B cell (primary cell): ENCODE measurements at regions not wholly inside any gene's neighbourhood (a gene's known extent, or its start where the extent isn't known, plus 50 kb on each side); places are given as distances from the start of the nearest gene placed in this dataset.

ENCODE experiments used
- ATAC-seq: fragments of 200-7000 bp; cut with Tn5 transposase; one replicate; pipeline ENCODE4 v1.10.0; 2021; ENCODE audit warnings: low read depth, mild to moderate bottlenecking, moderate number of reproducible peaks, moderate library complexity
- CTCF ChIA-PET: fragments of 350-600 bp; sonication (Branson Sonifier 250); formaldehyde crosslinking; loops from one replicate; lab custom pipeline; 2021; ENCODE audit warnings: antibody characterized with exemption, inconsistent platforms; lab: Charles Lee
- POLR2A ChIA-PET: fragments of 350-600 bp; sonication (Branson Sonifier 250); formaldehyde crosslinking; loops from one replicate; lab custom pipeline; 2021; ENCODE audit warnings: antibody characterized with exemption; lab: Charles Lee
- DNase-seq: peaks from one replicate; pipeline ENCODE4 v3.0.0; 2013
- H2AFZ ChIP-seq: 2 replicates; pipeline ENCODE4 v1.6.1; 2012; ENCODE audit warnings: mild to moderate bottlenecking, low read depth, low read length; ENCODE audit not compliant: insufficient read depth, poor library complexity, severe bottlenecking
- H3K27ac ChIP-seq, 2 donors: 1 replicate in 1 of 2; 2 replicates in 1 of 2; pipeline ENCODE4 v1.5.1; 2012 to 2013; ENCODE audit warnings: low read length in 2 of 2, mild to moderate bottlenecking in 2 of 2, moderate library complexity in 1 of 2
- H3K27me3 ChIP-seq, 4 experiments: fragments of 200-600 bp in 1 of 4; sonication (generic) in 1 of 4; replicated peaks in 1 of 4; 1 replicate in 2 of 4; 2 replicates in 2 of 4; pipeline versions ENCODE4 v1.6.1 to v1.7.0; 2013 to 2016; ENCODE audit warnings: low read length in 3 of 4, mild to moderate bottlenecking in 2 of 4, mixed read lengths in 1 of 4, moderate library complexity in 1 of 4; ENCODE audit not compliant: insufficient read depth in 4 of 4, control insufficient read depth in 3 of 4; ENCODE audit errors: control extremely low read depth in 1 of 4
- H3K36me3 ChIP-seq, 2 experiments: replicated peaks in 1 of 2; 1 replicate in 1 of 2; 2 replicates in 1 of 2; pipeline versions ENCODE4 v1.6.1 to v1.7.1; 2013; ENCODE audit warnings: low read length in 1 of 2; ENCODE audit not compliant: insufficient read depth in 2 of 2, control insufficient read depth in 1 of 2; ENCODE audit errors: control extremely low read depth in 1 of 2, extremely low read depth in 1 of 2
- H3K4me1 ChIP-seq, 2 donors: fragments of 200-600 bp in 1 of 2; sonication (generic) in 1 of 2; 1 replicate in 1 of 2; 2 replicates in 1 of 2; pipeline versions ENCODE4 v1.5.1 to v1.6.1; 2013 to 2017; ENCODE audit warnings: low read length in 2 of 2; ENCODE audit not compliant: control insufficient read depth in 2 of 2, insufficient read depth in 2 of 2
- H3K4me2 ChIP-seq: replicated peaks from 2 replicates; pipeline ENCODE3; 2012; ENCODE audit warnings: mild to moderate bottlenecking, low read depth, low read length; ENCODE audit not compliant: poor library complexity, severe bottlenecking
- H3K4me3 ChIP-seq, 5 experiments: fragments of 200-600 bp in 1 of 5; sonication (generic) in 1 of 5; 1 replicate in 3 of 5; 2 replicates in 2 of 5; pipeline versions ENCODE4 v1.5.1 to v1.7.0; 2011 to 2016; ENCODE audit warnings: low read length in 4 of 5, mild to moderate bottlenecking in 4 of 5, low read depth in 2 of 5, control low read depth in 1 of 5, moderate library complexity in 1 of 5; ENCODE audit not compliant: insufficient read depth in 1 of 5; ENCODE audit errors: control extremely low read depth in 1 of 5, extremely low read depth in 1 of 5
- H3K79me2 ChIP-seq: fragments of 200-600 bp; sonication (generic); one replicate; pipeline ENCODE4 v1.6.0; 2016; ENCODE audit warnings: low read length; ENCODE audit not compliant: control insufficient read depth, insufficient read depth
- H3K9ac ChIP-seq: fragments of 200-600 bp; sonication (generic); 2 replicates; pipeline ENCODE4 v1.6.1; 2017; ENCODE audit warnings: mild to moderate bottlenecking, low read length, moderate library complexity
- H3K9me3 ChIP-seq, 3 donors: one replicate each; pipeline versions ENCODE4 v1.6.1 to v1.7.1; 2013; ENCODE audit warnings: low read length in 2 of 3; ENCODE audit not compliant: control insufficient read depth in 2 of 3, insufficient read depth in 1 of 3; ENCODE audit errors: control extremely low read depth in 1 of 3
- H4K20me1 ChIP-seq: 2 replicates; pipeline ENCODE4 v1.6.0; 2012; ENCODE audit warnings: mild to moderate bottlenecking, low read length; ENCODE audit not compliant: insufficient read depth, control insufficient read depth, poor library complexity, severe bottlenecking
- H3K27ac Mint-ChIP-seq: one replicate; pipeline ENCODE4 v1.8.0; 2021; ENCODE audit warnings: mixed read lengths
- H3K27me3 Mint-ChIP-seq: one replicate; pipeline ENCODE4 v1.8.0; 2021; ENCODE audit warnings: mixed read lengths
- H3K4me1 Mint-ChIP-seq: one replicate; pipeline ENCODE4 v1.8.0; 2021; ENCODE audit warnings: mixed read lengths
- H3K4me3 Mint-ChIP-seq: one replicate; pipeline ENCODE4 v1.8.0; 2021; ENCODE audit warnings: mixed read lengths
- H3K9me3 Mint-ChIP-seq: one replicate; pipeline ENCODE4 v1.8.0; 2022; ENCODE audit warnings: mixed read lengths; ENCODE audit not compliant: insufficient read depth
- EZH2 ChIP-seq: IDR thresholded peaks from 2 replicates; pipeline ENCODE4 v1.6.1; 2012; ENCODE audit warnings: borderline replicate concordance, low read depth, mild to moderate bottlenecking, moderate library complexity, low read length; ENCODE audit not compliant: insufficient read depth, poor library complexity, severe bottlenecking
- WGBS: methylation state at CpG from one replicate; pipeline ENCODE4 v1.1.5; 2013; ENCODE audit warnings: missing lambda C conversion rate; ENCODE audit not compliant: insufficient coverage; 5-methylcytosine and 5-hydroxymethylcytosine counted together
- intact Hi-C: fragments of 100-400 bp; cut with micrococcal nuclease; formaldehyde crosslinking; loops from one replicate; pipeline ENCODE4 v1.10.0; 2022
- TF ChIP-seq, protein P1 (sequence below): fragments of 200-600 bp; IDR thresholded peaks from one replicate; pipeline ENCODE4 v1.8.0; 2022; ENCODE audit warnings: antibody characterized with exemption, mild to moderate bottlenecking

- no peak overlapping the region for H3K4me2 ChIP-seq
- H4K20me1 ChIP-seq = no peaks in the 10 kb centered on the region
- no peaks in the 10 kb centered on the region for H3K4me1 Mint-ChIP-seq
- DNase-seq (no peak), ATAC-seq (no peak)
- ChIA-PET POLR2A (no interaction called here), CTCF (no interaction called here)
- peaks cover 0 to 7% (median 0%) of the 10 kb centered on the region in 3 donors for H3K9me3 ChIP-seq
- no peak overlapping the region for H3K9ac ChIP-seq
- no peaks in the 10 kb centered on the region for H3K27me3 Mint-ChIP-seq
- no peak for TF ChIP-seq EZH2
- TF ChIP-seq, protein P1, sequence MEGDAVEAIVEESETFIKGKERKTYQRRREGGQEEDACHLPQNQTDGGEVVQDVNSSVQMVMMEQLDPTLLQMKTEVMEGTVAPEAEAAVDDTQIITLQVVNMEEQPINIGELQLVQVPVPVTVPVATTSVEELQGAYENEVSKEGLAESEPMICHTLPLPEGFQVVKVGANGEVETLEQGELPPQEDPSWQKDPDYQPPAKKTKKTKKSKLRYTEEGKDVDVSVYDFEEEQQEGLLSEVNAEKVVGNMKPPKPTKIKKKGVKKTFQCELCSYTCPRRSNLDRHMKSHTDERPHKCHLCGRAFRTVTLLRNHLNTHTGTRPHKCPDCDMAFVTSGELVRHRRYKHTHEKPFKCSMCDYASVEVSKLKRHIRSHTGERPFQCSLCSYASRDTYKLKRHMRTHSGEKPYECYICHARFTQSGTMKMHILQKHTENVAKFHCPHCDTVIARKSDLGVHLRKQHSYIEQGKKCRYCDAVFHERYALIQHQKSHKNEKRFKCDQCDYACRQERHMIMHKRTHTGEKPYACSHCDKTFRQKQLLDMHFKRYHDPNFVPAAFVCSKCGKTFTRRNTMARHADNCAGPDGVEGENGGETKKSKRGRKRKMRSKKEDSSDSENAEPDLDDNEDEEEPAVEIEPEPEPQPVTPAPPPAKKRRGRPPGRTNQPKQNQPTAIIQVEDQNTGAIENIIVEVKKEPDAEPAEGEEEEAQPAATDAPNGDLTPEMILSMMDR = no peak
- H3K27ac Mint-ChIP-seq = no peak overlapping the region
- H3K27me3 ChIP-seq = no peaks in the 10 kb centered on the region
- no peak overlapping the region for H3K4me3 ChIP-seq
- WGBS = 77% methylated on average over 7 of the region's 12 CpGs
- H3K27ac ChIP-seq = no peak overlapping the region
- no peak overlapping the region for H3K4me3 Mint-ChIP-seq
- peaks cover 2% of the 10 kb centered on the region for H3K9me3 Mint-ChIP-seq
- no peak overlapping the region for H2AFZ ChIP-seq
- H3K4me1 ChIP-seq = no peaks in the 10 kb centered on the region
- no peaks in the 10 kb centered on the region for H3K36me3 ChIP-seq
- no peaks in the 10 kb centered on the region for H3K79me2 ChIP-seq
- intact Hi-C loops = no loop called here
Observed at GRCh38 chr5:174459071-174459702, 265.2 kb upstream of the MSX2 start.

GRCh38 chr5:174459832-174460448, 264.4 kb upstream of the MSX2 start:
- Histone ChIP-seq H3K9me3 (peaks cover 0 to 10% (median 0%) of the 10 kb centered on the region in 3 donors), H3K27me3 (no peaks in the 10 kb centered on the region), H3K9ac (no peak overlapping the region), H3K79me2 (no peaks in the 10 kb centered on the region), H3K27ac (no peak overlapping the region), H3K4me1 (no peaks in the 10 kb centered on the region), H4K20me1 (no peaks in the 10 kb centered on the region), H3K36me3 (no peaks in the 10 kb centered on the region), H3K4me3 (no peak overlapping the region), H2AFZ (no peak overlapping the region), H3K4me2 (no peak overlapping the region)
- ATAC-seq (no peak), DNase-seq (no peak)
- Mint-ChIP-seq H3K4me1 (no peaks in the 10 kb centered on the region), H3K27ac (no peak overlapping the region), H3K4me3 (no peak overlapping the region), H3K27me3 (no peaks in the 10 kb centered on the region), H3K9me3 (peaks cover 2% of the 10 kb centered on the region)
- intact Hi-C loops = no loop called here
- POLR2A ChIA-PET = no interaction called here
- CTCF ChIA-PET = no interaction called here
- 52% methylated on average over 8 of the region's 9 CpGs for WGBS
- TF ChIP-seq, protein P1 = no peak
- TF ChIP-seq EZH2 = no peak
